CD4-positive, alpha-beta memory T cell (primary cell): ENCODE measurements at regions not wholly inside any gene's neighbourhood (a gene's known extent, or its start where the extent isn't known, plus 50 kb on each side); places are given as distances from the start of the nearest gene placed in this dataset.

Experiments
- CTCF ChIA-PET: fragments of 350-600 bp; sonication (Branson Sonifier 250); formaldehyde crosslinking; loops from one replicate; lab custom pipeline; 2021; ENCODE audit warnings: inconsistent platforms; ENCODE audit not compliant: partially characterized antibody; lab: Charles Lee
- POLR2A ChIA-PET: fragments of 350-600 bp; sonication (Branson Sonifier 250); formaldehyde crosslinking; loops from one replicate; lab custom pipeline; 2021; ENCODE audit not compliant: partially characterized antibody; lab: Charles Lee
- DNase-seq, 5 donors: peaks; one replicate each; pipeline versions ENCODE4 v3.0.0 to v3.0.0-alpha.2; 2020 to 2022; ENCODE audit warnings: mixed read lengths in 1 of 5
- H3K27ac ChIP-seq: one replicate; pipeline ENCODE4 v1.7.0; 2013; ENCODE audit warnings: low read depth, low read length
- H3K27me3 ChIP-seq: 2 replicates; pipeline ENCODE4 v1.7.0; 2013; ENCODE audit warnings: mild to moderate bottlenecking, low read length, moderate library complexity; ENCODE audit not compliant: insufficient read depth
- H3K36me3 ChIP-seq: 2 replicates; pipeline ENCODE4 v1.7.0; 2013; ENCODE audit warnings: mild to moderate bottlenecking, low read length, moderate library complexity; ENCODE audit not compliant: insufficient read depth
- H3K4me1 ChIP-seq: 2 replicates; pipeline ENCODE4 v1.7.0; 2013; ENCODE audit warnings: mild to moderate bottlenecking, low read length, moderate library complexity; ENCODE audit not compliant: insufficient read depth
- H3K4me3 ChIP-seq, 2 donors: one replicate each; pipeline ENCODE4 v1.7.0; 2013; ENCODE audit warnings: low read length in 2 of 2, mild to moderate bottlenecking in 1 of 2
- H3K9me3 ChIP-seq, 2 donors: one replicate each; pipeline ENCODE4 v1.7.0; 2013; ENCODE audit warnings: low read length in 2 of 2, control low read depth in 1 of 2; ENCODE audit not compliant: control insufficient read depth in 1 of 2
- H3K27ac Mint-ChIP-seq, 7 donors: one replicate each; pipeline ENCODE4 v1.8.0; 2020 to 2021; ENCODE audit warnings: mixed read lengths in 7 of 7, mild to moderate bottlenecking in 6 of 7, inconsistent platforms in 3 of 7, moderate library complexity in 3 of 7
- H3K27me3 Mint-ChIP-seq, 2 donors: one replicate each; pipeline ENCODE4 v1.8.0; 2020 to 2021; ENCODE audit warnings: mixed read lengths in 2 of 2
- H3K36me3 Mint-ChIP-seq, 2 donors: one replicate each; pipeline ENCODE4 v1.8.0; 2020 to 2021; ENCODE audit warnings: mixed read lengths in 2 of 2, inconsistent platforms in 1 of 2, mild to moderate bottlenecking in 1 of 2
- H3K4me1 Mint-ChIP-seq, 4 donors: one replicate each; pipeline ENCODE4 v1.8.0; 2020 to 2021; ENCODE audit warnings: mixed read lengths in 4 of 4, mild to moderate bottlenecking in 1 of 4
- H3K4me3 Mint-ChIP-seq, 8 donors: one replicate each; pipeline ENCODE4 v1.8.0; 2020 to 2021; ENCODE audit warnings: mixed read lengths in 8 of 8, mild to moderate bottlenecking in 7 of 8, moderate library complexity in 6 of 8, inconsistent platforms in 3 of 8
- H3K9me3 Mint-ChIP-seq, 8 donors: one replicate each; pipeline ENCODE4 v1.8.0; 2020 to 2021; ENCODE audit warnings: mixed read lengths in 8 of 8, mild to moderate bottlenecking in 5 of 8, inconsistent platforms in 3 of 8, moderate library complexity in 1 of 8
- intact Hi-C: fragments of 100-400 bp; cut with micrococcal nuclease; formaldehyde crosslinking; loops from one replicate; pipeline ENCODE4 v1.15.1; 2023

GRCh38 chr13:95380468-95381211, 79.4 kb upstream of the ABCC4 start:
- Mint-ChIP-seq H3K36me3 (no peaks in the 10 kb centered on the region), H3K27ac (peak overlapping the region in 1 of 7 donors; percentile 38), H3K4me3 (peak overlapping the region in 1 of 8 donors; percentile 32), H3K9me3 (no peaks in the 10 kb centered on the region), H3K4me1 (peaks cover 3 to 6% (median 4%) of the 10 kb centered on the region in 4 donors), H3K27me3 (no peaks in the 10 kb centered on the region)
- Histone ChIP-seq H3K27ac (no peak overlapping the region), H3K9me3 (no peaks in the 10 kb centered on the region), H3K4me3 (no peak overlapping the region), H3K27me3 (no peaks in the 10 kb centered on the region), H3K4me1 (no peaks in the 10 kb centered on the region), H3K36me3 (no peaks in the 10 kb centered on the region)
- CTCF ChIA-PET, result interaction anchor here (0.6 to 8.3 kb wide), 31 partner anchors 9 to 707 kb away, joined by 3 to 256 read pairs (median 4); partner anchors contain the start of gene ABCC4
- intact Hi-C loops, result loop anchor here (1.0 to 2.0 kb wide), 3 partner anchors 84 to 706 kb away; no protein-coding TSS in a partner anchor
- POLR2A ChIA-PET, result interaction anchor here (1.4 to 2.6 kb wide), 2 partner anchors 188 to 191 kb away, joined by 3 to 17 read pairs; no protein-coding TSS in a partner anchor
- DNase-seq, result peak; percentile 59 to 68 (median 63)

GRCh38 chr13:95381212-95381527, 79.9 kb upstream of the ABCC4 start:
- Mint-ChIP-seq H3K4me1 (peaks cover 3 to 6% (median 4%) of the 10 kb centered on the region in 4 donors), H3K27ac (no peak overlapping the region), H3K4me3 (no peak overlapping the region), H3K27me3 (peaks cover 0 to 5% of the 10 kb centered on the region in 2 donors), H3K36me3 (no peaks in the 10 kb centered on the region), H3K9me3 (no peaks in the 10 kb centered on the region)
- H3K27ac ChIP-seq, result no peak overlapping the region
- ChIA-PET CTCF (interaction anchor here (0.7 to 8.3 kb wide), 29 partner anchors 9 to 708 kb away, joined by 3 to 256 read pairs (median 4); partner anchors contain the start of gene ABCC4), POLR2A (interaction anchor here (1.4 to 2.6 kb wide), 2 partner anchors 189 to 192 kb away, joined by 3 to 17 read pairs; no protein-coding TSS in a partner anchor)
- DNase-seq, result no peak
- no peaks in the 10 kb centered on the region for H3K4me1 ChIP-seq
- no peaks in the 10 kb centered on the region for H3K27me3 ChIP-seq
- no peaks in the 10 kb centered on the region for H3K36me3 ChIP-seq
- H3K9me3 ChIP-seq, result no peaks in the 10 kb centered on the region
- H3K4me3 ChIP-seq, result no peak overlapping the region
- intact Hi-C loops, result loop anchor here (2.0 kb wide), 1 partner anchor 706 kb away; no protein-coding TSS in a partner anchor

GRCh38 chr13:95382411-95382810, 81.2 kb upstream of the ABCC4 start:
- H3K27ac Mint-ChIP-seq, result no peak overlapping the region
- no peak overlapping the region for H3K4me3 Mint-ChIP-seq
- H3K27me3 ChIP-seq, result no peaks in the 10 kb centered on the region
- H3K9me3 Mint-ChIP-seq, result no peaks in the 10 kb centered on the region
- H3K4me1 Mint-ChIP-seq, result peaks cover 3 to 6% (median 4%) of the 10 kb centered on the region in 4 donors
- no peaks in the 10 kb centered on the region for H3K36me3 Mint-ChIP-seq
- no peaks in the 10 kb centered on the region for H3K9me3 ChIP-seq
- CTCF ChIA-PET, result interaction anchor here (0.7 to 8.3 kb wide), 5 partner anchors 18 to 194 kb away, joined by 3 to 256 read pairs (median 15); partner anchors contain the start of gene ABCC4
- H3K4me1 ChIP-seq, result no peaks in the 10 kb centered on the region
- no peak overlapping the region for H3K4me3 ChIP-seq
- H3K27me3 Mint-ChIP-seq, result peaks cover 2 to 5% of the 10 kb centered on the region in 2 donors
- POLR2A ChIA-PET, result no interaction called here
- intact Hi-C loops, result no loop called here
- DNase-seq, result no peak
- H3K27ac ChIP-seq, result no peak overlapping the region
- H3K36me3 ChIP-seq, result no peaks in the 10 kb centered on the region

- no peak overlapping the region for H3K4me3 ChIP-seq
- POLR2A ChIA-PET, result no interaction called here
- peaks cover 3 to 6% (median 4%) of the 10 kb centered on the region in 4 donors for H3K4me1 Mint-ChIP-seq
Measured at GRCh38 chr13:95382916-95383315, 81.7 kb upstream of the ABCC4 start.

GRCh38 chr13:95385373-95385772, 84.1 kb upstream of the ABCC4 start:
- no peaks in the 10 kb centered on the region for H3K27me3 ChIP-seq
- no peak overlapping the region for H3K27ac ChIP-seq
- Mint-ChIP-seq H3K9me3 (no peaks in the 10 kb centered on the region), H3K27me3 (peaks cover 12 to 15% of the 10 kb centered on the region in 2 donors), H3K4me1 (peaks cover 2 to 5% (median 4%) of the 10 kb centered on the region in 4 donors), H3K4me3 (no peak overlapping the region), H3K27ac (no peak overlapping the region), H3K36me3 (no peaks in the 10 kb centered on the region)
- no peaks in the 10 kb centered on the region for H3K4me1 ChIP-seq
- H3K4me3 ChIP-seq, result no peak overlapping the region
- no peak for DNase-seq
- ChIA-PET POLR2A (no interaction called here), CTCF (no interaction called here)
- intact Hi-C loops, result no loop called here
- no peaks in the 10 kb centered on the region for H3K9me3 ChIP-seq
- H3K36me3 ChIP-seq, result no peaks in the 10 kb centered on the region

More at GRCh38 chr13:95382916-95383315, 81.7 kb upstream of the ABCC4 start:
- H3K36me3 ChIP-seq, result no peaks in the 10 kb centered on the region
- Mint-ChIP-seq H3K9me3 (no peaks in the 10 kb centered on the region), H3K4me3 (no peak overlapping the region), H3K27me3 (peaks cover 2 to 5% of the 10 kb centered on the region in 2 donors), H3K27ac (no peak overlapping the region), H3K36me3 (no peaks in the 10 kb centered on the region)
- H3K27ac ChIP-seq, result no peak overlapping the region
- DNase-seq, result no peak
- no peaks in the 10 kb centered on the region for H3K27me3 ChIP-seq
- H3K4me1 ChIP-seq, result no peaks in the 10 kb centered on the region
- intact Hi-C loops, result no loop called here
- CTCF ChIA-PET, result interaction anchor here (0.7 to 8.3 kb wide), 8 partner anchors 12 to 194 kb away, joined by 3 to 256 read pairs (median 8); partner anchors contain the start of gene ABCC4
- no peaks in the 10 kb centered on the region for H3K9me3 ChIP-seq

GRCh38 chr13:95385798-95386197, 84.5 kb upstream of the ABCC4 start:
- Histone ChIP-seq H3K4me3 (no peak overlapping the region), H3K36me3 (no peaks in the 10 kb centered on the region), H3K27ac (no peak overlapping the region), H3K9me3 (no peaks in the 10 kb centered on the region), H3K4me1 (no peaks in the 10 kb centered on the region), H3K27me3 (no peaks in the 10 kb centered on the region)
- no peaks in the 10 kb centered on the region for H3K36me3 Mint-ChIP-seq
- peaks cover 16 to 18% of the 10 kb centered on the region in 2 donors for H3K27me3 Mint-ChIP-seq
- intact Hi-C loops, result no loop called here
- peaks cover 0 to under 1% (median under 1%) of the 10 kb centered on the region in 4 donors for H3K4me1 Mint-ChIP-seq
- no peak overlapping the region for H3K4me3 Mint-ChIP-seq
- DNase-seq, result no peak
- ChIA-PET CTCF (interaction anchor here (2.5 kb wide), 1 partner anchor 18 kb away, joined by 10 read pairs; no protein-coding TSS in a partner anchor), POLR2A (no interaction called here)
- no peaks in the 10 kb centered on the region for H3K9me3 Mint-ChIP-seq
- H3K27ac Mint-ChIP-seq, result no peak overlapping the region

- POLR2A ChIA-PET, result no interaction called here
- no peaks in the 10 kb centered on the region for H3K36me3 Mint-ChIP-seq
Measured at GRCh38 chr13:95386370-95386769, 85.1 kb upstream of the ABCC4 start.

More at GRCh38 chr13:95386370-95386769, 85.1 kb upstream of the ABCC4 start:
- Histone ChIP-seq H3K9me3 (no peaks in the 10 kb centered on the region), H3K36me3 (no peaks in the 10 kb centered on the region), H3K4me3 (no peak overlapping the region), H3K27me3 (no peaks in the 10 kb centered on the region), H3K27ac (no peak overlapping the region), H3K4me1 (no peaks in the 10 kb centered on the region)
- intact Hi-C loops, result no loop called here
- H3K9me3 Mint-ChIP-seq, result no peaks in the 10 kb centered on the region
- DNase-seq, result no peak
- H3K4me1 Mint-ChIP-seq, result no peaks in the 10 kb centered on the region
- H3K4me3 Mint-ChIP-seq, result no peak overlapping the region
- CTCF ChIA-PET, result interaction anchor here (2.5 kb wide), 1 partner anchor 18 kb away, joined by 10 read pairs; no protein-coding TSS in a partner anchor
- peaks cover 17 to 19% of the 10 kb centered on the region in 2 donors for H3K27me3 Mint-ChIP-seq
- no peak overlapping the region for H3K27ac Mint-ChIP-seq
